Breast epithelium (tissue), 4 donors: ENCODE measurements at regions not wholly inside any gene's neighbourhood (a gene's known extent, or its start where the extent isn't known, plus 50 kb on each side); places are given as distances from the start of the nearest gene placed in this dataset.

Experiments used
- DNase-seq, 2 donors: peaks; one replicate each; pipeline ENCODE4 v3.0.0-alpha.2; 2019; ENCODE audit warnings: low spot score in 2 of 2
- H3K27ac ChIP-seq, 2 donors: fragments of 200-600 bp; sonication (generic) in 1 of 2; one replicate each; pipeline ENCODE4 v1.5.1; 2016 to 2019; ENCODE audit warnings: mild to moderate bottlenecking in 1 of 2
- H3K27me3 ChIP-seq, 2 donors: fragments of 200-600 bp; sonication (generic) in 1 of 2; one replicate each; pipeline versions ENCODE4 v1.5.1 to v1.6.0; 2017 to 2019; ENCODE audit warnings: control low read depth in 1 of 2, mild to moderate bottlenecking in 1 of 2
- H3K36me3 ChIP-seq: fragments of 200-600 bp; one replicate; pipeline ENCODE4 v1.5.1; 2019
- H3K4me1 ChIP-seq, 2 donors: fragments of 200-600 bp; sonication (generic); one replicate each; pipeline ENCODE4 v1.5.1; 2016 to 2019; ENCODE audit warnings: control low read depth in 1 of 2
- H3K4me3 ChIP-seq, 3 donors: fragments of 200-600 bp; sonication (generic); 1 replicate in 2 of 3; 2 replicates in 1 of 3; pipeline ENCODE4 v1.5.1; 2016 to 2019; ENCODE audit warnings: mild to moderate bottlenecking in 3 of 3, moderate library complexity in 2 of 3
- H3K9me3 ChIP-seq, 2 donors: fragments of 200-600 bp; sonication (generic) in 1 of 2; one replicate each; pipeline ENCODE4 v1.5.1; 2016 to 2019; ENCODE audit warnings: control low read depth in 1 of 2
- CTCF ChIP-seq, 3 donors: fragments of 450-650 bp; IDR thresholded peaks; one replicate each; pipeline ENCODE4 v1.5.1; 2016 to 2017; ENCODE audit warnings: antibody characterized with exemption in 3 of 3, mild to moderate bottlenecking in 3 of 3, moderate library complexity in 3 of 3
- POLR2A ChIP-seq: fragments of 450-650 bp; IDR thresholded peaks from one replicate; pipeline ENCODE4 v1.6.1; 2016; ENCODE audit warnings: antibody characterized with exemption, mild to moderate bottlenecking, moderate library complexity
- POLR2AphosphoS5 ChIP-seq, 3 donors: sonication (generic); formaldehyde crosslinking; IDR thresholded peaks; one replicate each; pipeline ENCODE4 v1.6.1; 2017; ENCODE audit warnings: antibody characterized with exemption in 3 of 3
- intact Hi-C: fragments of 100-400 bp; cut with DNase I; formaldehyde crosslinking; loops from one replicate; pipeline ENCODE4 v1.15.1; 2023; ENCODE audit warnings: low total_unique reads

- H3K27me3 ChIP-seq: peaks cover 0 to 70% of the 10 kb centered on the region in 2 donors
These were observed 180.4 kb downstream of the IRF8 start for GRCh38 chr16:86079255-86079885.

GRCh38 chr16:86080131-86080875, 181.3 kb downstream of the IRF8 start:
- peak in 1 of 2 donors; percentile 14 for DNase-seq
- H3K27me3 ChIP-seq: peaks cover 0 to 69% of the 10 kb centered on the region in 2 donors
- no peaks in the 10 kb centered on the region for H3K4me1 ChIP-seq
- no peak overlapping the region for H3K4me3 ChIP-seq
- TF ChIP-seq POLR2AphosphoS5 (IDR thresholded peaks at IDR 0.05): no peak
- no peak for TF ChIP-seq POLR2A
- TF ChIP-seq CTCF (IDR thresholded peaks at IDR 0.05): no peak
- H3K27ac ChIP-seq: no peak overlapping the region
- no peaks in the 10 kb centered on the region for H3K36me3 ChIP-seq
- H3K9me3 ChIP-seq: no peaks in the 10 kb centered on the region
- intact Hi-C loops: no loop called here

More at GRCh38 chr16:86079255-86079885, 180.4 kb downstream of the IRF8 start:
- Histone ChIP-seq H3K9me3 (no peaks in the 10 kb centered on the region), H3K36me3 (no peaks in the 10 kb centered on the region), H3K4me3 (no peak overlapping the region), H3K4me1 (no peaks in the 10 kb centered on the region), H3K27ac (no peak overlapping the region)
- no peak for TF ChIP-seq POLR2A
- no peak for TF ChIP-seq CTCF (IDR thresholded peaks at IDR 0.05)
- TF ChIP-seq POLR2AphosphoS5 (IDR thresholded peaks at IDR 0.05): no peak
- peak in 1 of 2 donors; percentile 34 for DNase-seq
- intact Hi-C loops: no loop called here

GRCh38 chr16:86080982-86081381, 182.0 kb downstream of the IRF8 start:
- H3K27ac ChIP-seq: no peak overlapping the region
- no peaks in the 10 kb centered on the region for H3K36me3 ChIP-seq
- H3K4me1 ChIP-seq: no peaks in the 10 kb centered on the region
- intact Hi-C loops: no loop called here
- H3K27me3 ChIP-seq: peaks cover 0 to 63% of the 10 kb centered on the region in 2 donors
- H3K9me3 ChIP-seq: no peaks in the 10 kb centered on the region
- TF ChIP-seq POLR2A (no peak), CTCF (IDR thresholded peaks at IDR 0.05) (no peak), POLR2AphosphoS5 (IDR thresholded peaks at IDR 0.05) (no peak)
- no peak for DNase-seq
- H3K4me3 ChIP-seq: no peak overlapping the region

GRCh38 chr16:86082418-86083030, 183.6 kb downstream of the IRF8 start:
- intact Hi-C loops: no loop called here
- Histone ChIP-seq H3K4me3 (no peak overlapping the region), H3K9me3 (no peaks in the 10 kb centered on the region), H3K4me1 (no peaks in the 10 kb centered on the region), H3K27me3 (peaks cover 0 to 52% of the 10 kb centered on the region in 2 donors), H3K36me3 (no peaks in the 10 kb centered on the region), H3K27ac (no peak overlapping the region)
- peak in 1 of 2 donors; percentile 20 for DNase-seq
- TF ChIP-seq CTCF (IDR thresholded peaks at IDR 0.05) (no peak), POLR2AphosphoS5 (IDR thresholded peaks at IDR 0.05) (no peak)
